Ovary (tissue), 3 donors: ENCODE measurements at regions not wholly inside any gene's neighbourhood (a gene's known extent, or its start where the extent isn't known, plus 50 kb on each side); places are given as distances from the start of the nearest gene placed in this dataset.

Experiments used
- CTCF ChIP-seq, 3 donors: fragments of 450-650 bp in 2 of 3; fragments of 200-600 bp in 1 of 3; IDR thresholded peaks; one replicate each; pipeline versions ENCODE4 v1.5.1 to v1.8.0; 2016 to 2022; ENCODE audit warnings: antibody characterized with exemption in 3 of 3, mild to moderate bottlenecking in 1 of 3
- EP300 ChIP-seq: sonication (generic); formaldehyde crosslinking; IDR thresholded peaks from one replicate; pipeline ENCODE4 v1.6.1; 2017; ENCODE audit warnings: antibody characterized with exemption
- donor health status: DM: no; HTN: no; CAD: no.

GRCh38 chr6:56695702-56696101, 53.0 kb upstream of the DST start:
- TF ChIP-seq CTCF (IDR thresholded peaks at IDR 0.05) (no peak), EP300 (no peak)
